Mammary epithelial cell (primary cell): ENCODE measurements at regions not wholly inside any gene's neighbourhood (a gene's known extent, or its start where the extent isn't known, plus 50 kb on each side); places are given as distances from the start of the nearest gene placed in this dataset.

Experiments
- EZH2 ChIP-seq: IDR thresholded peaks from 2 replicates; pipeline ENCODE4 v1.6.1; 2012; ENCODE audit warnings: low read length, inconsistent platforms, borderline replicate concordance
- TF ChIP-seq, protein P1 (sequence below), 2 donors: IDR thresholded peaks in 1 of 2; conservative IDR thresholded peaks in 1 of 2; 2 replicates each; pipeline ENCODE4 v1.5.1; 2011 to 2012; ENCODE audit warnings: inconsistent platforms in 2 of 2, low read length in 2 of 2, mild to moderate bottlenecking in 2 of 2, control low read depth in 1 of 2, low read depth in 1 of 2; ENCODE audit not compliant: insufficient read depth in 1 of 2; ENCODE audit errors: extremely low read depth in 1 of 2

DNA sequence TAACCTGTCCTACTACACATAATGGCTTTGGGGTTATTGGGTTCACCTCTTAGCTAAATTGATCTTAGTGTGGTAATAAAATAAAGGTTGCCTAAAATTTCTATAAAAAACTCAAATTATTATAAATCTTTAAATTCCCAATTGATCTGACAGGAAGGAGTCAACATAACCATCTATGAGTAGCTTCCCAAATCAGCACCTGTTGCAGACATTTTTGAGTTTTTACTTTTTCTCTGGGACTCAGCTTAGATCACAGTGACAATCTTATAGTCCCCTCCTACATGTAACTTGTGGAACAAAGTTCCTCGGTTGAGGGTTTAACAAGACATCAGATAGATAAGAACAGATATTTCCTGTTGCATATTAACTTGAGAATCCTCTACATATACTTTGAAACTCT is 601.0 kb downstream of the TUSC7 start:
- TF ChIP-seq, protein P1, sequence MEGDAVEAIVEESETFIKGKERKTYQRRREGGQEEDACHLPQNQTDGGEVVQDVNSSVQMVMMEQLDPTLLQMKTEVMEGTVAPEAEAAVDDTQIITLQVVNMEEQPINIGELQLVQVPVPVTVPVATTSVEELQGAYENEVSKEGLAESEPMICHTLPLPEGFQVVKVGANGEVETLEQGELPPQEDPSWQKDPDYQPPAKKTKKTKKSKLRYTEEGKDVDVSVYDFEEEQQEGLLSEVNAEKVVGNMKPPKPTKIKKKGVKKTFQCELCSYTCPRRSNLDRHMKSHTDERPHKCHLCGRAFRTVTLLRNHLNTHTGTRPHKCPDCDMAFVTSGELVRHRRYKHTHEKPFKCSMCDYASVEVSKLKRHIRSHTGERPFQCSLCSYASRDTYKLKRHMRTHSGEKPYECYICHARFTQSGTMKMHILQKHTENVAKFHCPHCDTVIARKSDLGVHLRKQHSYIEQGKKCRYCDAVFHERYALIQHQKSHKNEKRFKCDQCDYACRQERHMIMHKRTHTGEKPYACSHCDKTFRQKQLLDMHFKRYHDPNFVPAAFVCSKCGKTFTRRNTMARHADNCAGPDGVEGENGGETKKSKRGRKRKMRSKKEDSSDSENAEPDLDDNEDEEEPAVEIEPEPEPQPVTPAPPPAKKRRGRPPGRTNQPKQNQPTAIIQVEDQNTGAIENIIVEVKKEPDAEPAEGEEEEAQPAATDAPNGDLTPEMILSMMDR (conservative IDR thresholded peaks at IDR 0.05 in 1 of 2, IDR thresholded peaks at IDR 0.05 in 1 of 2; ENCODE audit: extremely low read depth in 1 of 2, insufficient read depth in 1 of 2, low read depth in 1 of 2, low read length in 2 of 2): no peak
- no peak for TF ChIP-seq EZH2
